H1 (cell line): ENCODE measurements at regions not wholly inside any gene's neighbourhood (a gene's known extent, or its start where the extent isn't known, plus 50 kb on each side); places are given as distances from the start of the nearest gene placed in this dataset.

Experiments used
- CTCF ChIA-PET: fragments of 300-600 bp; sonication (Branson Sonifier 250); formaldehyde crosslinking; loops from one replicate; lab custom pipeline; 2021; ENCODE audit not compliant: partially characterized antibody; lab: Charles Lee
- POLR2A ChIA-PET: fragments of 300-600 bp; sonication (Branson Sonifier 250); formaldehyde crosslinking; loops from one replicate; lab custom pipeline; 2021; ENCODE audit warnings: inconsistent platforms; ENCODE audit not compliant: partially characterized antibody; lab: Charles Lee
- DNase-seq, 2 experiments: peaks; one replicate each; pipeline versions ENCODE4 v3.0.0 to v3.0.0-alpha.2; 2010 to 2022; ENCODE audit warnings: low spot score in 2 of 2, low read depth in 1 of 2, mixed read lengths in 1 of 2
- FAIRE-seq: peaks from 2 replicates; lab custom pipeline; 2011; peaks lifted over from hg19 to GRCh38; lab: Jason Lieb, UNC
- H2AFZ ChIP-seq: 2 replicates; pipeline ENCODE4 v1.8.1; 2012; ENCODE audit warnings: low read length, inconsistent platforms
- H2AK5ac ChIP-seq: 2 replicates; pipeline ENCODE4 v1.6.1; 2013; ENCODE audit warnings: low read depth, low read length
- H2BK120ac ChIP-seq: replicated peaks from 2 replicates; pipeline ENCODE3; 2013; ENCODE audit warnings: low read depth, low read length, inconsistent platforms
- H2BK12ac ChIP-seq: 2 replicates; pipeline ENCODE4 v1.6.1; 2013; ENCODE audit warnings: low read depth, low read length
- H2BK15ac ChIP-seq: 2 replicates; pipeline ENCODE4 v1.6.1; 2013; ENCODE audit warnings: low read length
- H2BK20ac ChIP-seq: 2 replicates; pipeline ENCODE4 v1.6.1; 2013; ENCODE audit warnings: low read length
- H2BK5ac ChIP-seq: 2 replicates; pipeline ENCODE4 v1.6.1; 2013; ENCODE audit warnings: low read depth, low read length
- H3K14ac ChIP-seq: 2 replicates; pipeline ENCODE4 v1.6.1; 2013; ENCODE audit warnings: inconsistent platforms; ENCODE audit not compliant: insufficient read length
- H3K18ac ChIP-seq: 2 replicates; pipeline ENCODE4 v1.6.1; 2013; ENCODE audit warnings: low read length; ENCODE audit errors: extremely low read depth
- H3K23ac ChIP-seq: 2 replicates; pipeline ENCODE4 v1.6.1; 2013; ENCODE audit warnings: inconsistent platforms; ENCODE audit not compliant: insufficient read length
- H3K23me2 ChIP-seq: 2 replicates; pipeline ENCODE4 v1.6.1; 2013; ENCODE audit warnings: low read depth, low read length
- H3K27ac ChIP-seq: 2 replicates; pipeline ENCODE4 v1.6.1; 2011; ENCODE audit warnings: low read depth, low read length, inconsistent platforms
- H3K27me3 ChIP-seq, 4 experiments: replicated peaks in 1 of 4; 1 replicate in 1 of 4; 2 replicates in 3 of 4; pipeline versions ENCODE4 v1.6.1 to v1.8.1; 2011 to 2013; ENCODE audit warnings: low read length in 3 of 4, mild to moderate bottlenecking in 3 of 4, inconsistent platforms in 2 of 4, mixed read lengths in 2 of 4, moderate library complexity in 1 of 4; ENCODE audit not compliant: control insufficient read depth in 3 of 4, insufficient read depth in 3 of 4; ENCODE audit errors: extremely low read depth in 1 of 4
- H3K36me3 ChIP-seq, 4 experiments: 2 replicates each; pipeline versions ENCODE4 v1.6.1 to v1.8.1; 2011 to 2013; ENCODE audit warnings: mild to moderate bottlenecking in 4 of 4, low read length in 3 of 4, moderate library complexity in 2 of 4, control low read depth in 1 of 4, inconsistent platforms in 1 of 4; ENCODE audit not compliant: insufficient read depth in 4 of 4, control insufficient read depth in 2 of 4
- H3K4ac ChIP-seq: replicated peaks from 2 replicates; pipeline ENCODE3; 2013; ENCODE audit warnings: low read length, low read depth, mixed read lengths, inconsistent platforms; ENCODE audit not compliant: insufficient read length
- H3K4me1 ChIP-seq, 4 experiments: replicated peaks in 1 of 4; 1 replicate in 1 of 4; 2 replicates in 3 of 4; pipeline versions ENCODE4 v1.6.1 to v1.8.1; 2011 to 2013; ENCODE audit warnings: low read length in 3 of 4, inconsistent platforms in 2 of 4, mixed read lengths in 1 of 4; ENCODE audit not compliant: insufficient read depth in 4 of 4, control insufficient read depth in 3 of 4
- H3K4me2 ChIP-seq, 2 experiments: 2 replicates each; pipeline versions ENCODE4 v1.6.1 to v1.8.1; 2011 to 2013; ENCODE audit warnings: low read depth in 2 of 2, low read length in 2 of 2, control low read depth in 1 of 2, inconsistent platforms in 1 of 2, mild to moderate bottlenecking in 1 of 2; ENCODE audit not compliant: insufficient read depth in 1 of 2
- H3K4me3 ChIP-seq, 4 experiments: fragments of 200-600, 300-600 bp in 1 of 4; sonication (generic), shearing (Covaris generic), sonication (Bioruptor Twin) in 1 of 4; 2 replicates each; pipeline versions ENCODE4 v1.5.1 to v1.8.1; 2011 to 2016; ENCODE audit warnings: low read length in 4 of 4, low read depth in 3 of 4, control low read depth in 2 of 4, inconsistent platforms in 2 of 4, mild to moderate bottlenecking in 2 of 4, mixed read lengths in 1 of 4, moderate library complexity in 1 of 4; ENCODE audit not compliant: insufficient read depth in 2 of 4; ENCODE audit errors: extremely low read depth in 1 of 4
- H3K56ac ChIP-seq: replicated peaks from 2 replicates; pipeline ENCODE3; 2013; ENCODE audit warnings: low read depth, mild to moderate bottlenecking, mixed read lengths, low read length, inconsistent platforms; ENCODE audit not compliant: insufficient read length
- H3K79me1 ChIP-seq: 2 replicates; pipeline ENCODE4 v1.6.1; 2013; ENCODE audit warnings: low read depth, low read length, control low read depth
- H3K79me2 ChIP-seq, 2 experiments: 2 replicates each; pipeline versions ENCODE4 v1.6.1 to v1.8.1; 2012 to 2013; ENCODE audit warnings: low read length in 2 of 2, mild to moderate bottlenecking in 2 of 2, inconsistent platforms in 1 of 2; ENCODE audit not compliant: insufficient read depth in 2 of 2, control insufficient read depth in 1 of 2
- H3K9ac ChIP-seq, 4 experiments: replicated peaks in 1 of 4; 1 replicate in 1 of 4; 2 replicates in 3 of 4; pipeline versions ENCODE4 v1.6.1 to v1.8.1; 2011 to 2013; ENCODE audit warnings: low read depth in 3 of 4, low read length in 3 of 4, control low read depth in 2 of 4, mild to moderate bottlenecking in 2 of 4, moderate library complexity in 2 of 4, inconsistent platforms in 1 of 4; ENCODE audit errors: extremely low read depth in 1 of 4
- H3K9me3 ChIP-seq, 2 experiments: 2 replicates each; pipeline versions ENCODE4 v1.6.1 to v1.8.1; 2012 to 2013; ENCODE audit warnings: mild to moderate bottlenecking in 2 of 2, moderate library complexity in 2 of 2, control low read depth in 1 of 2, inconsistent platforms in 1 of 2, low read depth in 1 of 2, low read length in 1 of 2, mixed read lengths in 1 of 2; ENCODE audit not compliant: insufficient read depth in 2 of 2
- H4K20me1 ChIP-seq, 2 experiments: replicated peaks in 1 of 2; 2 replicates each; pipeline versions ENCODE3 to v1.8.1; 2011 to 2013; ENCODE audit warnings: inconsistent platforms in 2 of 2, low read length in 2 of 2, mild to moderate bottlenecking in 1 of 2; ENCODE audit not compliant: insufficient read depth in 2 of 2, control insufficient read depth in 1 of 2
- H4K5ac ChIP-seq: 2 replicates; pipeline ENCODE4 v1.6.1; 2013; ENCODE audit warnings: low read length, low read depth, mixed read lengths, inconsistent platforms; ENCODE audit not compliant: insufficient read length
- H4K8ac ChIP-seq: 2 replicates; pipeline ENCODE4 v1.8.0; 2013; ENCODE audit warnings: mild to moderate bottlenecking, moderate library complexity, low read length, inconsistent platforms; ENCODE audit not compliant: insufficient read depth; ENCODE audit errors: extremely low read depth
- H4K91ac ChIP-seq: replicated peaks from 2 replicates; pipeline ENCODE3; 2013; ENCODE audit warnings: low read length, mixed read lengths, inconsistent platforms; ENCODE audit not compliant: insufficient read length
- GABPA ChIP-seq: IDR thresholded peaks from 2 replicates; pipeline ENCODE4 v1.6.1; 2011; ENCODE audit warnings: mild to moderate bottlenecking, low read length, moderate library complexity, borderline replicate concordance; ENCODE audit not compliant: insufficient read depth
- YY1 ChIP-seq: IDR thresholded peaks from 2 replicates; pipeline ENCODE4 v1.6.1; 2011; ENCODE audit warnings: low read depth, mild to moderate bottlenecking, low read length
- WGBS, 2 experiments: shearing (Covaris generic) in 1 of 2; methylation state at CpG; one replicate each; pipeline versions ENCODE4 v1.1.6 to v1.1.7; 2013 to 2015; ENCODE audit warnings: low lambda C conversion rate in 2 of 2, mixed read lengths in 2 of 2, inconsistent platforms in 1 of 2, low coverage in 1 of 2, missing lambda C conversion rate in 1 of 2; ENCODE audit not compliant: insufficient replicate concordance in 2 of 2, insufficient coverage in 1 of 2, insufficient read length in 1 of 2; ENCODE audit errors: extremely low coverage in 1 of 2, missing lambda C conversion rate in 1 of 2; 5-methylcytosine and 5-hydroxymethylcytosine counted together

- Histone ChIP-seq H4K91ac (no peak overlapping the region), H4K8ac (no peak overlapping the region), H3K14ac (no peak overlapping the region), H3K9me3 (no peaks in the 10 kb centered on the region), H2AFZ (no peak overlapping the region), H2BK120ac (no peak overlapping the region), H2BK20ac (no peak overlapping the region), H3K36me3 (no peaks in the 10 kb centered on the region), H3K56ac (no peak overlapping the region), H3K9ac (no peak overlapping the region), H3K4me3 (no peak overlapping the region), H4K20me1 (no peaks in the 10 kb centered on the region), H3K4me1 (peaks cover 0 to 5% (median 3%) of the 10 kb centered on the region in 4 experiments; a peak in 3 of 7 replicates), H3K18ac (no peak overlapping the region), H3K27me3 (no peaks in the 10 kb centered on the region), H2BK5ac (no peak overlapping the region), H2BK12ac (no peak overlapping the region), H2AK5ac (no peak overlapping the region), H3K27ac (no peak overlapping the region), H3K4me2 (no peak overlapping the region), H3K79me1 (no peaks in the 10 kb centered on the region), H3K4ac (no peak overlapping the region), H4K5ac (no peak overlapping the region), H3K23ac (no peak overlapping the region), H2BK15ac (no peak overlapping the region), H3K79me2 (no peaks in the 10 kb centered on the region), H3K23me2 (no peaks in the 10 kb centered on the region)
- FAIRE-seq = no peak
- WGBS, 2 experiments = 88% methylated on average over 5 of the region's 5 CpGs; no CpG with 5 or more reads in 1 of the 2 experiments
- DNase-seq = no peak
- CTCF ChIA-PET = interaction anchor here (0.6 to 1.0 kb wide), 3 partner anchors 8 to 106 kb away, joined by 3 to 5 read pairs (median 3); no protein-coding TSS in a partner anchor
- POLR2A ChIA-PET = interaction anchor here (1.0 to 1.2 kb wide), 2 partner anchors 18 to 68 kb away, joined by 3 to 4 read pairs; no protein-coding TSS in a partner anchor
- TF ChIP-seq GABPA = no peak
- TF ChIP-seq YY1 = no peak
Observed at GRCh38 chr1:38120552-38121230, 74.1 kb upstream of the POU3F1 start.
